Stomach (tissue), 8 donors: ENCODE measurements at regions not wholly inside any gene's neighbourhood (a gene's known extent, or its start where the extent isn't known, plus 50 kb on each side); places are given as distances from the start of the nearest gene placed in this dataset.

ENCODE experiments used
- DNase-seq, 2 donors: peaks; one replicate each; pipeline versions ENCODE4 v3.0.0 to v3.0.0-alpha.2; 2013 to 2019
- H3K27ac ChIP-seq, 5 donors: fragments of 200-600 bp in 4 of 5; sonication (generic) in 4 of 5; one replicate each; pipeline ENCODE4 v1.5.1; 2013 to 2019; ENCODE audit warnings: mild to moderate bottlenecking in 1 of 5, moderate library complexity in 1 of 5
- H3K27me3 ChIP-seq, 3 donors: fragments of 200-600 bp; sonication (generic); one replicate each; pipeline ENCODE4 v1.5.1; 2017 to 2019; ENCODE audit warnings: mixed run types in 1 of 3
- H3K36me3 ChIP-seq, 4 donors: fragments of 200-600 bp; sonication (generic); 1 replicate in 3 of 4; 2 replicates in 1 of 4; pipeline ENCODE4 v1.5.1; 2016 to 2019
- H3K4me1 ChIP-seq, 4 donors: fragments of 200-600 bp; sonication (generic); one replicate each; pipeline ENCODE4 v1.5.1; 2016 to 2019
- H3K4me3 ChIP-seq, 4 donors: fragments of 200-600 bp; sonication (generic) in 3 of 4; one replicate each; pipeline ENCODE4 v1.5.1; 2016 to 2019; ENCODE audit warnings: mild to moderate bottlenecking in 1 of 4
- H3K9me3 ChIP-seq, 4 donors: fragments of 200-600 bp; sonication (generic); one replicate each; pipeline ENCODE4 v1.5.1; 2016 to 2019
- EP300 ChIP-seq: sonication (generic); formaldehyde crosslinking; IDR thresholded peaks from one replicate; pipeline ENCODE4 v1.6.1; 2017; ENCODE audit warnings: antibody characterized with exemption
- POLR2A ChIP-seq, 4 donors: fragments of 450-650 bp; IDR thresholded peaks; one replicate each; pipeline ENCODE4 v1.6.1; 2016; ENCODE audit warnings: antibody characterized with exemption in 4 of 4, control low read depth in 2 of 4, mild to moderate bottlenecking in 1 of 4, moderate library complexity in 1 of 4
- POLR2AphosphoS5 ChIP-seq, 3 donors: sonication (generic); formaldehyde crosslinking; IDR thresholded peaks; one replicate each; pipeline ENCODE4 v1.6.1; 2016; ENCODE audit warnings: antibody characterized with exemption in 3 of 3
- WGBS, 5 donors: extraction: QIAGEN DNeasy Blood & Tissue Kit in 3 of 5; methylation state at CpG; one replicate each; pipeline versions ENCODE4 v1.1.5 to v1.1.7; 2013 to 2018; 5-methylcytosine and 5-hydroxymethylcytosine counted together
- intact Hi-C: fragments of 100-400 bp; cut with DNase I; formaldehyde crosslinking; loops from one replicate; pipeline ENCODE4 v1.15.1; 2023; ENCODE audit warnings: low total_unique reads
- TF ChIP-seq, protein P1 (sequence below), 7 experiments: fragments of 450-650 bp in 4 of 7; fragments of 200-600 bp in 3 of 7; sonication (generic) in 3 of 7; IDR thresholded peaks; one replicate each; pipeline ENCODE4 v1.5.1; 2016 to 2019; ENCODE audit warnings: antibody characterized with exemption in 7 of 7, control low read depth in 2 of 7, mild to moderate bottlenecking in 1 of 7
- donor health status: healthy with polysubstance abuse.
- donor health status: Bipolar disorder and iron deficiency.
- donor health status: healthy.

DNA sequence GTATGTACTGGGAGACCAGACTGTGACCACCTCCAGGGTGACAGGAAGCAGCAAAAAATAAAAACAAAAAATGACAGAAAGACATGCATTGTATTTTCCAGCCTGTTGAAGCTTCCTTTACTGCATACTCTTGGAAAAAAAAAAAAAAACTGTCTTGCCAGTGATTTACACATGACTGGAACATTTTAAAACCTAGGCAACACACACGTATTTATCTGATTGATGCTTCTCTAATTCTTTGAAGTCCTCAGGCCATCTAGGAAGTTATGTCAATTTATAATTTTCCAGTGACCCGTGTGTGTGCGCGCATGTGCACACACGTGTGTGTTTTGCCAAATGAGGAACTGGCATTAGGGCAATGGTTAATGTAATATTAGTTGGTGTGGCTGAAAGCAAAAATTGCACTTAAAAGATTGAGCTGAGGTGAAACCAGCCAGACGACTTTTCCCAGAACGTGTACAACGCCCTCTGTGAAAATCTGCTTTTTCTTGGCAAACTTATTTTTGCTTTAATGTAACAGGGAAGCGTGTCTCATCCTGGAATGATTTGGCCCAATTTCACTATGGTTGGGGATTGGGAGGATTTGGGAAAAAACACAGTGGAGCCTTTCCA, 315.2 kb downstream of the TFAP2A start:
- H3K27ac ChIP-seq, result peak overlapping the region in 2 of 5 donors; percentile 10 to 33
- peaks cover 0 to 5% (median 0%) of the 10 kb centered on the region in 4 donors for H3K4me1 ChIP-seq
- intact Hi-C loops, result no loop called here
- 27 to 45% (median 37%) methylated on average over 9 of the region's 9 CpGs for WGBS, 5 donors
- H3K27me3 ChIP-seq, result no peaks in the 10 kb centered on the region
- no peaks in the 10 kb centered on the region for H3K36me3 ChIP-seq
- H3K9me3 ChIP-seq, result no peaks in the 10 kb centered on the region
- TF ChIP-seq POLR2AphosphoS5 (IDR thresholded peaks at IDR 0.05) (no peak), EP300 (no peak), POLR2A (IDR thresholded peaks at IDR 0.05) (no peak)
- TF ChIP-seq, protein P1, sequence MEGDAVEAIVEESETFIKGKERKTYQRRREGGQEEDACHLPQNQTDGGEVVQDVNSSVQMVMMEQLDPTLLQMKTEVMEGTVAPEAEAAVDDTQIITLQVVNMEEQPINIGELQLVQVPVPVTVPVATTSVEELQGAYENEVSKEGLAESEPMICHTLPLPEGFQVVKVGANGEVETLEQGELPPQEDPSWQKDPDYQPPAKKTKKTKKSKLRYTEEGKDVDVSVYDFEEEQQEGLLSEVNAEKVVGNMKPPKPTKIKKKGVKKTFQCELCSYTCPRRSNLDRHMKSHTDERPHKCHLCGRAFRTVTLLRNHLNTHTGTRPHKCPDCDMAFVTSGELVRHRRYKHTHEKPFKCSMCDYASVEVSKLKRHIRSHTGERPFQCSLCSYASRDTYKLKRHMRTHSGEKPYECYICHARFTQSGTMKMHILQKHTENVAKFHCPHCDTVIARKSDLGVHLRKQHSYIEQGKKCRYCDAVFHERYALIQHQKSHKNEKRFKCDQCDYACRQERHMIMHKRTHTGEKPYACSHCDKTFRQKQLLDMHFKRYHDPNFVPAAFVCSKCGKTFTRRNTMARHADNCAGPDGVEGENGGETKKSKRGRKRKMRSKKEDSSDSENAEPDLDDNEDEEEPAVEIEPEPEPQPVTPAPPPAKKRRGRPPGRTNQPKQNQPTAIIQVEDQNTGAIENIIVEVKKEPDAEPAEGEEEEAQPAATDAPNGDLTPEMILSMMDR (IDR thresholded peaks at IDR 0.05), result no peak
- H3K4me3 ChIP-seq, result peak overlapping the region; percentile 23 to 28 (median 24)
- peak in 1 of 2 donors; percentile 75 for DNase-seq

DNA sequence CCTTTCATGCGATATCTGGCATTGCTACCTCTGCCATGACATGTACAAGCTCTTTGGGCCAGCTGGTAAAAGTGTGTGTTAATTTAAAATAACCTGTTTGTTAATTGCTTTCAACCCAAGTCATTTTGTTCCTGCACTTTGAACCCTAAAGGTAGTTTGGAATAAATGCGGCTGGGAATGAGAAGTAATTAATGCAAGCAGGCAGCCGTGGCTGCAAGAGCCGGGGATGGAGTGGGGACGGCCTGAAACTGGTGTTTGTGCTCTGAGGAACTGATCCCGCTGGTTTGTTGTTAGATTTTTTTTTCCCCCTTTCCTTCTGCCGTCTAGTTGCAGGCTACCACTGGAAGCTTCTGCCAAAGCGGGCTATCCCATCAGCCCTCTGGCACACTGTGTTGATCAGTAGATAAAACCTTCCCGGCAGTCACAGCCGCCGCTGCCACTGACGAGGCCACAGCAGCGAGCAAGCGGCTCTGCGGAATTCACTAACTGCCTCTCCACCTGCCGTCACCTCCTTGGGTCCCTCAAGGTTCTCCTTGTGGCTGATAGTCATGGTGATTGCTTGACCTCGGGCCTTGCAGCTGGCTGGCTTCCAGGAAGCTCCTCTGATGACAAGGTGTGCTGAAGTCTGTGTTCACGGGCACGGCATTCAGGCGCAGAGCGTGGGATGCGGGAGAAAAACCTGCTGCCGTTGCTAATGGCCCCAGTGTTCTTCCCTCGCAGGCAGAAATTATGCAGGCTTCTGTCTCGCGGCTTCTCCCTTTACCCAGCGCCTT, 315.9 kb downstream of the TFAP2A start:
- TF ChIP-seq EP300 (no peak), POLR2AphosphoS5 (IDR thresholded peaks at IDR 0.05) (no peak), POLR2A (IDR thresholded peaks at IDR 0.05) (no peak)
- TF ChIP-seq, protein P1 (IDR thresholded peaks at IDR 0.05), result no peak
- Histone ChIP-seq H3K36me3 (no peaks in the 10 kb centered on the region), H3K4me1 (peaks cover 0 to 5% (median 0%) of the 10 kb centered on the region in 4 donors), H3K4me3 (peak overlapping the region; percentile 23 to 28 (median 24)), H3K27ac (peak overlapping the region in 3 of 5 donors; percentile 10 to 33 (median 20)), H3K27me3 (no peaks in the 10 kb centered on the region), H3K9me3 (peaks cover 0 to 2% (median under 1%) of the 10 kb centered on the region in 4 donors)
- 17 to 38% (median 31%) methylated on average over 26 to 27 of the region's 27 CpGs for WGBS, 5 donors
- DNase-seq, result peak; percentile 48 to 67
- intact Hi-C loops, result no loop called here

DNA sequence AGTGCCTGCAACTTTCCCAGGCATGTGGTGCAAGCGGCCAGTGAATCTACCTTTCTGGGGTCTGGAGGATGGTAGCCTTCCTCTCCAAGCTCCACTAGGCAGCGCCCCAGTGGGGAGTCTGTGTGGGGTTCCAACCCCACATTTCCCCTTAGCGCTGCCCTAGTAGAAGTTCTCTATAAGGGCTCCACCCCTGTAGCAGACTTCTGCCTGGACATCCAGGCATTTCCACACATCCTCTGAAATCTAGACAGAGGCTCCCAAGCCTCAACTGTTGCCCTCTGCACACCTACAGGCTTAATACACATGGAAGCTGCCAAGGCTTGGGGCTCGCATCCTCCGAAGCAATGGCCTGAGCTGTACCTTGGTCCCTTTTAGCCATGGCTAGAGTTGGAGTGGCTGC, 321.6 kb downstream of the TFAP2A start:
- TF ChIP-seq, protein P1 (IDR thresholded peaks at IDR 0.05), result no peak
- no peak for TF ChIP-seq POLR2A (IDR thresholded peaks at IDR 0.05)
- no peak for TF ChIP-seq POLR2AphosphoS5 (IDR thresholded peaks at IDR 0.05)
- TF ChIP-seq EP300, result no peak
- no peaks in the 10 kb centered on the region for H3K36me3 ChIP-seq
- no peaks in the 10 kb centered on the region for H3K4me1 ChIP-seq
- H3K27ac ChIP-seq, result no peak overlapping the region
- H3K4me3 ChIP-seq, result no peak overlapping the region
- H3K9me3 ChIP-seq, result peaks cover 7 to 18% (median 15%) of the 10 kb centered on the region in 4 donors
- no peak for DNase-seq
- intact Hi-C loops, result no loop called here
- H3K27me3 ChIP-seq, result no peaks in the 10 kb centered on the region
- 86 to 95% (median 92%) methylated on average over 5 of the region's 5 CpGs for WGBS, 5 donors

DNA sequence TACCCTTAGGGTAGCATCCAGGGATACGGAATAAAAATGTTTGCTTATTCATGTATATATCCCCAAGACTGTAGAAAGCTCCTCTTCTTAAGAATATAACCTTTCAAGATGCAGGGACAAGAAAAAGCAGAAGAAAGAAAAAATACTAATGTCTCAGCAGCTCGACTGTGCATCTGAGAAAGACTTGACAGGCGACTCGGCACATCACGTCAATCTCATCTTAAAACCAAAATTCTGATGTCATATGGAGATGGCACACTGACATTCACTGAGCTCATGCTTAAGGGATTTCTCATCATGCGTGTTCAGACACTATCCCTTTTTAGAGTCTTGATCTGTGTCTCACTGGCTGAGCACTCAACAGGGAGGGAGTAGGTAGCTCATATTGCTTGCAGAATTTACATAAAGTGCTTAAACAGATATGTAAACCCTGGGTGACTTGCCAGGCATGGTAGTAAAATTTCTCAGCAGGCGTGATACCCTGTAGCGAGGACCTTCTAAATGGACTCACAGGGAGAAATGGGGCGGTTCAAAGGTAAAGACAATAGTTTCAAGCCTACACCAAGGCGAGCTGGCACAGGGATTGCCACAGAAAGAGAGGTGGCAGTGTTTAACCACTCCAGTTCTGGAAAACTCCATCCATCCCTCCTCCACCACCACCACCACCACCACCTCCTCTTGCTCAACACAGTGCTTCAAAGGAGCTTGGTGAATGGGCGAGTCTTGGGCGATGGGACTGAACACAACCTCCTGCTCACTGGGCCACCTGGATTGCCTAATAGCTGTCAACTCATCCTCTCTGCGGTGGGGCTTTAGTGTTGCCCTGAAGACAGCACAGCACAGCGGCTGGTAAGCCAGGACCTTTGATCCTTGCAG, 330.5 kb downstream of the TFAP2A start:
- Histone ChIP-seq H3K27me3 (no peaks in the 10 kb centered on the region), H3K9me3 (no peaks in the 10 kb centered on the region), H3K27ac (no peak overlapping the region), H3K4me1 (no peaks in the 10 kb centered on the region), H3K36me3 (no peaks in the 10 kb centered on the region), H3K4me3 (no peak overlapping the region)
- TF ChIP-seq POLR2A (IDR thresholded peaks at IDR 0.05), result no peak
- TF ChIP-seq, protein P1 (IDR thresholded peaks at IDR 0.05), result no peak
- TF ChIP-seq EP300, result no peak
- no peak for TF ChIP-seq POLR2AphosphoS5 (IDR thresholded peaks at IDR 0.05)
- no peak for DNase-seq
- intact Hi-C loops, result no loop called here
- 72 to 79% (median 76%) methylated on average over 14 of the region's 14 CpGs for WGBS, 5 donors
